ENCODE measurements at regions not wholly inside any gene's neighbourhood (a gene's known extent, or its start where the extent isn't known, plus 50 kb on each side); places are given as distances from the start of the nearest gene placed in this dataset.

DNA sequence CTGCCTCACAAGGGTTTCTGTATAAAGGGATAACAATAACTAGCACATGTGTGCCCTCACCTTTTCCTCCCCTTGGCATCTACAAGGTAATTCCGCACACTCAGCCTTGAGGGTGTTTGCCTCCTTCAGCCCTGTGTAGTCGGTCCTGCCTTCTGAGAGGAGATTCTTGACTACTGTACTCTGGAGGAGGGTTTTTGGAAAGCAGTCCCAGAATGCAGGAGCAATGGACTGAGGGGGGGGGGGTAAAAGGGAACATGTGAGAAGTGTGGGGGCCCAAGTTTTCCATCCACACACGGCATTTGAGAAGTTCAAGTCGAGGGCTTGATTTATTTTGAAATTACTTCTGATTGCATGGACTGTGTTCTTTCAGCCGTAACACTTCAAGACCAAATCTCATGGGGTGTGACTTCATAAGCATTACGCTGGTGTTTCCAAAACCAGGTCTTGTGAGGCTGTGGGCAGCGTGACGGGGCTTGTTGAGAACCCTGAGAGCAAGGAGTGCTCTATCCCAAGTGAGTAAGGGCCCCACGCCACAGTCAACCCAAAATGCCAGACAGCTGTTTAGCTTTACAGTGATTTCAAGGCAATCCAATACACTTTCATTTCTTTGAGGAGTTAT is 198.7 kb upstream of the MEIS1 start:
- no peak for TF ChIP-seq POLR2A (IDR thresholded peaks at IDR 0.05; ENCODE audit: control extremely low read depth in 1 of 2, low read depth in 2 of 2, low read length in 2 of 2)
- no peak for TF ChIP-seq JUND (IDR thresholded peaks at IDR 0.05; ENCODE audit: low read length)
- no peak for TF ChIP-seq RFX5 (IDR thresholded peaks at IDR 0.05; ENCODE audit: borderline replicate concordance, low read depth, low read length)
- no peak for TF ChIP-seq HDAC6 (IDR thresholded peaks at IDR 0.05; ENCODE audit: low read depth, low read length)
